ENCODE measurements at regions not wholly inside any gene's neighbourhood (a gene's known extent, or its start where the extent isn't known, plus 50 kb on each side); places are given as distances from the start of the nearest gene placed in this dataset.

GRCh38 chr1:117268535-117269455, 58.1 kb upstream of the VTCN1 start:
- Histone ChIP-seq H3K4me3 (ENCODE audit: low read length) (no peak overlapping the region), H3K27ac (ENCODE audit: low read length) (no peak overlapping the region; the same call in 1 of the 2 replicates), H3F3A (ENCODE audit: low read length, unreplicated experiment) (no peaks in the 10 kb centered on the region), H4K20me1 (ENCODE audit: low read length) (no peaks in the 10 kb centered on the region), H2AFZ (ENCODE audit: low read length) (peak overlapping the region; percentile 27; the same call in 1 of the 2 replicates), H3K79me2 (ENCODE audit: low read length) (no peaks in the 10 kb centered on the region), H3K36me3 (ENCODE audit: low read depth, low read length) (no peaks in the 10 kb centered on the region), H3K4me1 (ENCODE audit: insufficient read depth, low read length) (peaks cover 18% of the 10 kb centered on the region), H3K9me3 (ENCODE audit: low read length) (no peaks in the 10 kb centered on the region), H3K9ac (ENCODE audit: low read length) (no peak overlapping the region), H3K4me2 (ENCODE audit: low read length) (peak overlapping the region; percentile 43), H3K27me3 (ENCODE audit: low read length) (no peaks in the 10 kb centered on the region), H3K9me2 (replicated peaks; ENCODE audit: low read length) (0 out of 2 replicates have a peak, but pooled peaks cover 3% of the 10 kb centered on the region)
- peak; percentile 74 for DNase-seq
- TF ChIP-seq EZH2 (IDR thresholded peaks at IDR 0.05; ENCODE audit: low read length, unreplicated experiment) (no peak), CTCF (conservative IDR thresholded peaks at IDR 0.05; ENCODE audit: low read depth, low read length) (no peak)
- intact Hi-C loops (cut with micrococcal nuclease) = no loop called here
- BruUV-seq (replicated peaks) = no TSS peak
- peak; percentile 13; the same call in 1 of the 2 replicates for ATAC-seq
- ChIA-PET POLR2A (ENCODE audit: unreplicated experiment) (no interaction called here), CTCF (interaction anchor here (1.2 kb wide), 1 partner anchor 140 kb away, joined by 3 read pairs; no protein-coding TSS in a partner anchor)

GRCh38 chr1:117267232-117267774, 56.6 kb upstream of the VTCN1 start:
- POLR2A ChIA-PET (ENCODE audit: unreplicated experiment) = no interaction called here
- H3K9me2 ChIP-seq (replicated peaks; ENCODE audit: low read length) = 0 out of 2 replicates have a peak, but pooled peaks cover 3% of the 10 kb centered on the region
- H4K20me1 ChIP-seq (ENCODE audit: low read length) = no peaks in the 10 kb centered on the region
- H3K36me3 ChIP-seq (ENCODE audit: low read depth, low read length) = no peaks in the 10 kb centered on the region
- H3K27ac ChIP-seq (ENCODE audit: low read length) = no peak overlapping the region
- no peaks in the 10 kb centered on the region for H3F3A ChIP-seq (ENCODE audit: low read length, unreplicated experiment)
- CTCF ChIA-PET = interaction anchor here (1.2 kb wide), 1 partner anchor 139 kb away, joined by 3 read pairs; no protein-coding TSS in a partner anchor
- H3K4me2 ChIP-seq (ENCODE audit: low read length) = no peak overlapping the region
- no peak overlapping the region for H3K9ac ChIP-seq (ENCODE audit: low read length)
- H3K4me3 ChIP-seq (ENCODE audit: low read length) = no peak overlapping the region
- TF ChIP-seq EZH2phosphoT487 (IDR thresholded peaks at IDR 0.05; ENCODE audit: borderline replicate concordance, low read length) = no peak
- no peak for TF ChIP-seq CTCF (conservative IDR thresholded peaks at IDR 0.05; ENCODE audit: low read depth, low read length)
- no peak for TF ChIP-seq EZH2 (IDR thresholded peaks at IDR 0.05; ENCODE audit: low read length, unreplicated experiment)
- H3K4me1 ChIP-seq (ENCODE audit: insufficient read depth, low read length) = peaks cover 18% of the 10 kb centered on the region
- H3K9me3 ChIP-seq (ENCODE audit: low read length) = no peaks in the 10 kb centered on the region
- no peaks in the 10 kb centered on the region for H3K79me2 ChIP-seq (ENCODE audit: low read length)
- no peak overlapping the region for H2AFZ ChIP-seq (ENCODE audit: low read length)
- BruUV-seq (replicated peaks) = no TSS peak
- DNase-seq (no peak), ATAC-seq (no peak)
- intact Hi-C loops (cut with micrococcal nuclease) = no loop called here
- H3K27me3 ChIP-seq (ENCODE audit: low read length) = no peaks in the 10 kb centered on the region
